Parathyroid adenoma (tissue), 2 donors: ENCODE measurements at regions not wholly inside any gene's neighbourhood (a gene's known extent, or its start where the extent isn't known, plus 50 kb on each side); places are given as distances from the start of the nearest gene placed in this dataset.

ENCODE experiments used
- H2AFZ ChIP-seq: fragments of 300-600 bp; sonication (generic); one replicate; pipeline ENCODE4 v1.7.0; 2017; ENCODE audit warnings: antibody characterized with exemption, mild to moderate bottlenecking
- H3K27ac ChIP-seq: fragments of 300-600 bp; sonication (generic); one replicate; pipeline ENCODE4 v1.7.0; 2017
- H3K27me3 ChIP-seq: fragments of 300-600 bp; sonication (generic); one replicate; pipeline ENCODE4 v1.7.0; 2017; ENCODE audit warnings: low read length; ENCODE audit not compliant: control insufficient read depth, insufficient read depth
- H3K36me3 ChIP-seq: fragments of 300-600 bp; sonication (generic); one replicate; pipeline ENCODE4 v1.7.0; 2017; ENCODE audit warnings: low read length; ENCODE audit not compliant: control insufficient read depth, insufficient read depth
- H3K4me1 ChIP-seq: fragments of 300-600 bp; sonication (generic); one replicate; pipeline ENCODE4 v1.7.0; 2017; ENCODE audit warnings: control low read depth
- H3K4me2 ChIP-seq: fragments of 300-600 bp; sonication (generic); one replicate; pipeline ENCODE4 v1.7.0; 2017; ENCODE audit warnings: low read length
- H3K4me3 ChIP-seq: fragments of 300-600 bp; sonication (generic); one replicate; pipeline ENCODE4 v1.7.0; 2017; ENCODE audit warnings: low read depth, low read length
- H3K79me2 ChIP-seq: fragments of 300-600 bp; sonication (generic); one replicate; pipeline ENCODE4 v1.7.0; 2017; ENCODE audit warnings: control low read depth
- H3K9ac ChIP-seq: fragments of 300-600 bp; sonication (generic); one replicate; pipeline ENCODE4 v1.7.0; 2017; ENCODE audit warnings: mild to moderate bottlenecking
- H3K9me3 ChIP-seq: fragments of 300-600 bp; sonication (generic); one replicate; pipeline ENCODE4 v1.7.0; 2017; ENCODE audit warnings: low read length; ENCODE audit not compliant: control insufficient read depth
- CTCF ChIP-seq: fragments of 300-600 bp; sonication (generic); IDR thresholded peaks from one replicate; pipeline ENCODE4 v1.7.0; 2017; ENCODE audit warnings: antibody characterized with exemption, mild to moderate bottlenecking
- donor health status: primary hyperparathyroidism.

GRCh38 chr5:106940986-106941385, 729.8 kb downstream of the EFNA5 start:
- Histone ChIP-seq H2AFZ (no peak overlapping the region), H3K27ac (no peak overlapping the region)

GRCh38 chr5:106940301-106940846, 730.4 kb downstream of the EFNA5 start:
- Histone ChIP-seq H3K4me2 (no peak overlapping the region), H3K9ac (no peak overlapping the region), H3K36me3 (no peaks in the 10 kb centered on the region), H3K27ac (no peak overlapping the region), H3K4me1 (no peaks in the 10 kb centered on the region), H3K27me3 (no peaks in the 10 kb centered on the region), H3K79me2 (no peaks in the 10 kb centered on the region), H3K9me3 (no peaks in the 10 kb centered on the region), H2AFZ (no peak overlapping the region), H3K4me3 (no peak overlapping the region)
- no peak for TF ChIP-seq CTCF

More at GRCh38 chr5:106940986-106941385, 729.8 kb downstream of the EFNA5 start:
- Histone ChIP-seq H3K9me3 (no peaks in the 10 kb centered on the region), H3K4me3 (no peak overlapping the region), H3K9ac (no peak overlapping the region), H3K4me2 (no peak overlapping the region), H3K36me3 (no peaks in the 10 kb centered on the region), H3K27me3 (no peaks in the 10 kb centered on the region), H3K79me2 (no peaks in the 10 kb centered on the region), H3K4me1 (no peaks in the 10 kb centered on the region)
- TF ChIP-seq CTCF: no peak

- Histone ChIP-seq H3K4me1 (no peaks in the 10 kb centered on the region), H3K27ac (no peak overlapping the region)
- TF ChIP-seq CTCF: no peak
Observed at GRCh38 chr5:106923409-106923808, 747.3 kb downstream of the EFNA5 start.

GRCh38 chr5:106921567-106921966, 749.2 kb downstream of the EFNA5 start:
- no peak overlapping the region for H2AFZ ChIP-seq
- H3K9me3 ChIP-seq: no peaks in the 10 kb centered on the region
- H3K4me3 ChIP-seq: no peak overlapping the region
- no peaks in the 10 kb centered on the region for H3K79me2 ChIP-seq
- no peak overlapping the region for H3K9ac ChIP-seq
- H3K27me3 ChIP-seq: no peaks in the 10 kb centered on the region
- H3K36me3 ChIP-seq: no peaks in the 10 kb centered on the region
- H3K4me1 ChIP-seq: no peaks in the 10 kb centered on the region
- no peak for TF ChIP-seq CTCF
- H3K27ac ChIP-seq: no peak overlapping the region
- H3K4me2 ChIP-seq: no peak overlapping the region

More at GRCh38 chr5:106923409-106923808, 747.3 kb downstream of the EFNA5 start:
- no peaks in the 10 kb centered on the region for H3K79me2 ChIP-seq
- no peak overlapping the region for H2AFZ ChIP-seq
- no peaks in the 10 kb centered on the region for H3K36me3 ChIP-seq
- H3K4me2 ChIP-seq: no peak overlapping the region
- H3K9me3 ChIP-seq: no peaks in the 10 kb centered on the region
- H3K27me3 ChIP-seq: no peaks in the 10 kb centered on the region
- no peak overlapping the region for H3K4me3 ChIP-seq
- H3K9ac ChIP-seq: no peak overlapping the region

- no peaks in the 10 kb centered on the region for H3K79me2 ChIP-seq
- no peaks in the 10 kb centered on the region for H3K9me3 ChIP-seq
- no peak overlapping the region for H3K9ac ChIP-seq
- H2AFZ ChIP-seq: no peak overlapping the region
- no peak overlapping the region for H3K27ac ChIP-seq
- TF ChIP-seq CTCF: no peak
- no peaks in the 10 kb centered on the region for H3K4me1 ChIP-seq
- H3K4me3 ChIP-seq: no peak overlapping the region
- no peaks in the 10 kb centered on the region for H3K36me3 ChIP-seq
- H3K27me3 ChIP-seq: no peaks in the 10 kb centered on the region
- no peak overlapping the region for H3K4me2 ChIP-seq
Observed at GRCh38 chr5:106910486-106910885, 760.3 kb downstream of the EFNA5 start.
